ENCODE measurements at regions not wholly inside any gene's neighbourhood (a gene's known extent, or its start where the extent isn't known, plus 50 kb on each side); places are given as distances from the start of the nearest gene placed in this dataset.

GRCh38 chr10:105434970-105435369, 793.9 kb downstream of the SORCS3 start:
- Histone ChIP-seq H3K27ac (ENCODE audit: low read length) (no peak overlapping the region), H3K27me3 (ENCODE audit: low read depth, low read length) (no peaks in the 10 kb centered on the region), H3K4me1 (ENCODE audit: low read length) (no peaks in the 10 kb centered on the region), H3K9me3 (ENCODE audit: insufficient read depth, low read length) (no peaks in the 10 kb centered on the region), H3K4me2 (ENCODE audit: low read length) (no peak overlapping the region), H3K79me2 (ENCODE audit: low read length) (no peaks in the 10 kb centered on the region), H4K20me1 (ENCODE audit: insufficient read depth, low read length) (no peaks in the 10 kb centered on the region), H3K4me3 (ENCODE audit: low read length) (no peak overlapping the region), H2AFZ (ENCODE audit: low read depth, low read length) (no peak overlapping the region), H3K9ac (ENCODE audit: low read length) (no peak overlapping the region), H3K36me3 (replicated peaks; ENCODE audit: low read depth, low read length) (no peaks in the 10 kb centered on the region)
- TF ChIP-seq EZH2phosphoT487 (IDR thresholded peaks at IDR 0.05; ENCODE audit: low read depth) (no peak), CTCF (IDR thresholded peaks at IDR 0.05; ENCODE audit: low read depth, low read length) (no peak)

- H3K79me2 ChIP-seq (ENCODE audit: low read length) = no peaks in the 10 kb centered on the region
- no peaks in the 10 kb centered on the region for H3K27me3 ChIP-seq (ENCODE audit: low read depth, low read length)
- no peaks in the 10 kb centered on the region for H3K4me1 ChIP-seq (ENCODE audit: low read length)
- no peak overlapping the region for H2AFZ ChIP-seq (ENCODE audit: low read depth, low read length)
- no peak overlapping the region for H3K27ac ChIP-seq (ENCODE audit: low read length)
- no peak for TF ChIP-seq EZH2phosphoT487 (IDR thresholded peaks at IDR 0.05; ENCODE audit: low read depth)
- no peaks in the 10 kb centered on the region for H3K9me3 ChIP-seq (ENCODE audit: insufficient read depth, low read length)
- H4K20me1 ChIP-seq (ENCODE audit: insufficient read depth, low read length) = no peaks in the 10 kb centered on the region
- no peak overlapping the region for H3K9ac ChIP-seq (ENCODE audit: low read length)
- H3K4me3 ChIP-seq (ENCODE audit: low read length) = no peak overlapping the region
- no peak overlapping the region for H3K4me2 ChIP-seq (ENCODE audit: low read length)
- no peaks in the 10 kb centered on the region for H3K36me3 ChIP-seq (replicated peaks; ENCODE audit: low read depth, low read length)
Measured at GRCh38 chr10:105413997-105414396, 772.9 kb downstream of the SORCS3 start.

- Histone ChIP-seq H3K4me2 (ENCODE audit: low read length) (no peak overlapping the region), H3K9ac (ENCODE audit: low read length) (no peak overlapping the region), H3K79me2 (ENCODE audit: low read length) (no peaks in the 10 kb centered on the region), H4K20me1 (ENCODE audit: insufficient read depth, low read length) (no peaks in the 10 kb centered on the region), H3K9me3 (ENCODE audit: insufficient read depth, low read length) (no peaks in the 10 kb centered on the region), H3K36me3 (replicated peaks; ENCODE audit: low read depth, low read length) (no peaks in the 10 kb centered on the region), H3K27me3 (ENCODE audit: low read depth, low read length) (no peaks in the 10 kb centered on the region), H3K27ac (ENCODE audit: low read length) (no peak overlapping the region), H2AFZ (ENCODE audit: low read depth, low read length) (no peak overlapping the region), H3K4me3 (ENCODE audit: low read length) (no peak overlapping the region), H3K4me1 (ENCODE audit: low read length) (no peaks in the 10 kb centered on the region)
- TF ChIP-seq EZH2phosphoT487 (IDR thresholded peaks at IDR 0.05; ENCODE audit: low read depth) (no peak), CTCF (IDR thresholded peaks at IDR 0.05; ENCODE audit: low read depth, low read length) (no peak)
Measured at GRCh38 chr10:105409370-105409769, 768.3 kb downstream of the SORCS3 start.

GRCh38 chr10:105406488-105406887, 765.4 kb downstream of the SORCS3 start:
- TF ChIP-seq EZH2phosphoT487 (IDR thresholded peaks at IDR 0.05; ENCODE audit: low read depth) (no peak), CTCF (IDR thresholded peaks at IDR 0.05; ENCODE audit: low read depth, low read length) (no peak)
- Histone ChIP-seq H2AFZ (ENCODE audit: low read depth, low read length) (no peak overlapping the region), H3K79me2 (ENCODE audit: low read length) (no peaks in the 10 kb centered on the region), H3K9me3 (ENCODE audit: insufficient read depth, low read length) (no peaks in the 10 kb centered on the region), H3K27ac (ENCODE audit: low read length) (no peak overlapping the region), H4K20me1 (ENCODE audit: insufficient read depth, low read length) (no peaks in the 10 kb centered on the region), H3K4me2 (ENCODE audit: low read length) (no peak overlapping the region), H3K4me3 (ENCODE audit: low read length) (no peak overlapping the region), H3K27me3 (ENCODE audit: low read depth, low read length) (no peaks in the 10 kb centered on the region), H3K36me3 (replicated peaks; ENCODE audit: low read depth, low read length) (no peaks in the 10 kb centered on the region), H3K9ac (ENCODE audit: low read length) (no peak overlapping the region), H3K4me1 (ENCODE audit: low read length) (no peaks in the 10 kb centered on the region)

GRCh38 chr10:105398202-105398601, 757.1 kb downstream of the SORCS3 start:
- Histone ChIP-seq H3K4me2 (ENCODE audit: low read length) (no peak overlapping the region), H3K27ac (ENCODE audit: low read length) (no peak overlapping the region), H3K27me3 (ENCODE audit: low read depth, low read length) (no peaks in the 10 kb centered on the region), H3K36me3 (replicated peaks; ENCODE audit: low read depth, low read length) (no peaks in the 10 kb centered on the region), H2AFZ (ENCODE audit: low read depth, low read length) (no peak overlapping the region), H3K9me3 (ENCODE audit: insufficient read depth, low read length) (no peaks in the 10 kb centered on the region), H3K4me3 (ENCODE audit: low read length) (no peak overlapping the region), H3K79me2 (ENCODE audit: low read length) (no peaks in the 10 kb centered on the region), H3K4me1 (ENCODE audit: low read length) (no peaks in the 10 kb centered on the region), H4K20me1 (ENCODE audit: insufficient read depth, low read length) (no peaks in the 10 kb centered on the region), H3K9ac (ENCODE audit: low read length) (no peak overlapping the region)
- TF ChIP-seq CTCF (IDR thresholded peaks at IDR 0.05; ENCODE audit: low read depth, low read length) = no peak

Data from OCI-LY3 (cell line).